HepG2 (cell line): ENCODE measurements at regions not wholly inside any gene's neighbourhood (a gene's known extent, or its start where the extent isn't known, plus 50 kb on each side); places are given as distances from the start of the nearest gene placed in this dataset.

Experiments used
- ATAC-seq: fragments of 200-7000 bp; cut with Tn5 transposase; 3 replicates; pipeline ENCODE4 v1.9.1; 2020; ENCODE audit warnings: mild to moderate bottlenecking, moderate library complexity
- BruUV-seq: library from RNA; stranded (reverse); fragments of 400-500 nt; replicated peaks from 2 replicates; lab custom pipeline; 2021; lab: Mats Ljungman, UMichigan
- CTCF ChIA-PET: fragments of 300-600 bp; formaldehyde crosslinking; extraction: SDS; loops from one replicate; lab custom pipeline; 2021; ENCODE audit warnings: low total read pairs, inconsistent platforms, low intra/inter-chr PET ratio; lab: Yijun Ruan, JAX
- POLR2A ChIA-PET: fragments of 350-600 bp; sonication (Branson Sonifier 250); formaldehyde crosslinking; loops from one replicate; lab custom pipeline; 2020; ENCODE audit warnings: antibody characterized with exemption, inconsistent platforms; lab: Yijun Ruan, JAX
- DNase-seq: peaks from one replicate; pipeline ENCODE4 v3.0.0-alpha.2; 2015; ENCODE audit warnings: low spot score
- FAIRE-seq: peaks from 3 replicates; lab custom pipeline; 2011; peaks lifted over from hg19 to GRCh38; lab: Jason Lieb, UNC
- H2AFZ ChIP-seq: one replicate; pipeline ENCODE4 v1.6.1; 2011; ENCODE audit warnings: low read length, inconsistent platforms
- H3K27ac ChIP-seq: fragments of 300-600 bp; 3 replicates; pipeline ENCODE4 v1.8.0; 2011; ENCODE audit warnings: mixed run types, mild to moderate bottlenecking, mixed read lengths, low read length, inconsistent platforms; ENCODE audit not compliant: insufficient read depth; ENCODE audit errors: extremely low read length
- H3K27me3 ChIP-seq, 2 experiments: fragments of 200-600 bp in 1 of 2; 2 replicates in 1 of 2; 3 replicates in 1 of 2; pipeline versions ENCODE4 v1.6.0 to v1.8.0; 2011; ENCODE audit warnings: low read length in 2 of 2, mild to moderate bottlenecking in 2 of 2, moderate library complexity in 2 of 2, inconsistent platforms in 1 of 2; ENCODE audit not compliant: insufficient read depth in 2 of 2, control insufficient read depth in 1 of 2
- H3K36me3 ChIP-seq, 2 experiments: fragments of 200-600 bp in 1 of 2; replicated peaks in 1 of 2; 2 replicates in 1 of 2; 3 replicates in 1 of 2; pipeline versions ENCODE4 v1.5.1 to v1.8.0; 2011; ENCODE audit warnings: low read length in 2 of 2, inconsistent platforms in 1 of 2; ENCODE audit not compliant: insufficient read depth in 2 of 2, control insufficient read depth in 1 of 2
- H3K4me1 ChIP-seq: 2 replicates; pipeline ENCODE4 v1.5.1; 2012; ENCODE audit warnings: low read length, inconsistent platforms; ENCODE audit not compliant: insufficient read depth
- H3K4me2 ChIP-seq: 2 replicates; pipeline ENCODE4 v1.6.0; 2011; ENCODE audit warnings: low read depth, low read length, inconsistent platforms
- H3K4me3 ChIP-seq, 3 experiments: fragments of 200-600 bp in 1 of 3; sonication (generic), shearing (Covaris generic) in 1 of 3; replicated peaks in 1 of 3; 2 replicates each; pipeline ENCODE4 v1.5.1; 2011 to 2016; ENCODE audit warnings: low read length in 3 of 3, inconsistent platforms in 2 of 3, low read depth in 2 of 3, mild to moderate bottlenecking in 2 of 3, control low read depth in 1 of 3, mixed read lengths in 1 of 3; ENCODE audit not compliant: insufficient read depth in 1 of 3
- H3K79me2 ChIP-seq: one replicate; pipeline ENCODE4 v1.6.1; 2011; ENCODE audit warnings: low read length, inconsistent platforms; ENCODE audit not compliant: insufficient read depth
- H3K9ac ChIP-seq: 2 replicates; pipeline ENCODE4 v1.6.0; 2011; ENCODE audit warnings: mild to moderate bottlenecking, low read depth, low read length, inconsistent platforms; ENCODE audit not compliant: insufficient read depth
- H3K9me3 ChIP-seq: 2 replicates; pipeline ENCODE4 v1.5.1; 2012; ENCODE audit warnings: mild to moderate bottlenecking, low read length
- H4K20me1 ChIP-seq: 2 replicates; pipeline ENCODE4 v1.6.0; 2011; ENCODE audit warnings: inconsistent platforms, mild to moderate bottlenecking, low read length, moderate library complexity; ENCODE audit not compliant: insufficient read depth
- CAMTA2 ChIP-seq: sonication (generic); formaldehyde crosslinking; IDR thresholded peaks from 2 replicates; pipeline ENCODE4 v1.4.0; 2020; ENCODE audit warnings: mild to moderate bottlenecking, missing genetic modification reagents, borderline replicate concordance
- HMG20A ChIP-seq: IDR thresholded peaks from 2 replicates; pipeline ENCODE4 v1.6.1; 2016; ENCODE audit warnings: borderline replicate concordance
- MXD1 ChIP-seq: sonication (generic); formaldehyde crosslinking; IDR thresholded peaks from 2 replicates; pipeline ENCODE4 v1.4.0; 2020; ENCODE audit warnings: mild to moderate bottlenecking, missing genetic modification reagents
- SIX4 ChIP-seq: sonication (generic); formaldehyde crosslinking; IDR thresholded peaks from 2 replicates; pipeline ENCODE4 v1.4.0; 2020; ENCODE audit warnings: missing genetic modification reagents
- ZNF136 ChIP-seq: sonication (generic); formaldehyde crosslinking; IDR thresholded peaks from 2 replicates; pipeline ENCODE4 v1.8.1; 2022; ENCODE audit warnings: low read depth, mild to moderate bottlenecking, moderate library complexity, missing genetic modification reagents
- ZNF234 ChIP-seq: sonication (generic); formaldehyde crosslinking; conservative IDR thresholded peaks from 2 replicates; pipeline ENCODE4 v1.5.1; 2020; ENCODE audit warnings: mild to moderate bottlenecking, missing genetic modification reagents
- ZNF496 ChIP-seq: sonication (generic); formaldehyde crosslinking; IDR thresholded peaks from 2 replicates; pipeline ENCODE4 v1.8.1; 2023; ENCODE audit warnings: mild to moderate bottlenecking, moderate library complexity, missing genetic modification reagents; ENCODE audit not compliant: insufficient replicate concordance
- ZNF678 ChIP-seq: sonication (generic); formaldehyde crosslinking; IDR thresholded peaks from 2 replicates; pipeline ENCODE4 v1.4.0; 2020; ENCODE audit warnings: mild to moderate bottlenecking, missing genetic modification reagents
- ZNF878 ChIP-seq: sonication (generic); formaldehyde crosslinking; IDR thresholded peaks from 2 replicates; pipeline ENCODE4 v1.8.1; 2023; ENCODE audit warnings: mild to moderate bottlenecking, missing genetic modification reagents, moderate library complexity
- WGBS: methylation state at CpG from one replicate; pipeline ENCODE4 v1.1.6; 2017; ENCODE audit warnings: low lambda C conversion rate; 5-methylcytosine and 5-hydroxymethylcytosine counted together
- in situ Hi-C: cut with HindIII; loops from 2 replicates; pipeline ENCODE4 v1.10.0; 2017; ENCODE audit warnings: low pct_unique_long_range_greater_than_20kb; ENCODE audit not compliant: extremely low pct_ligation_motif_present
- intact Hi-C: fragments of 100-400 bp; cut with micrococcal nuclease; formaldehyde crosslinking; loops from one replicate; pipeline ENCODE4 v1.10.0; 2022; ENCODE audit not compliant: unreplicated experiment
- TF ChIP-seq, protein P1 (sequence below): sonication (generic); formaldehyde crosslinking; IDR thresholded peaks from 2 replicates; pipeline ENCODE4 v1.5.0; 2020; ENCODE audit warnings: mild to moderate bottlenecking, missing genetic modification reagents, borderline replicate concordance
- TF ChIP-seq, protein P2 (sequence below): sonication (generic); formaldehyde crosslinking; conservative IDR thresholded peaks from 2 replicates; pipeline ENCODE4 v1.8.0; 2022; ENCODE audit warnings: missing genetic modification reagents

DNA sequence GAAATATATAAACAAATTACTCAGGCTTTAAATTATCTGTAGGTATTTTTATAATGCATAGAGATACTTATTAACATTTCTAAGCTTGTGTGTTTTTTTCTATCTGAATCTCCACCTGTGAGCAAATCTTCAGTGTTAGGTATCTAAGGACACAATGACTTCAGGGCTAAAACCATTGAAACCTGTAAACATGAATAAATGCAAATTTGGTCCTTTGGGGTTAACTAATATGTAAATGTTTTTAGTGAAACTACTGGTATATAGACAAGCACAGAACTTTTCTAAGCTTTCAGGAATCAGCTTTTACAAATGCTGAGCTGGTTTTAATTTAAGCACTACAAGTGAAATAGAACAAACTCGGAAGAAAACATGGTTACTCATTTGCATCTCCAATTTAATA, 147.9 kb downstream of the FBXO8 start (continued):
- no peak for TF ChIP-seq ZNF878 (CRISPR knock-in tag)
- TF ChIP-seq, protein P1, sequence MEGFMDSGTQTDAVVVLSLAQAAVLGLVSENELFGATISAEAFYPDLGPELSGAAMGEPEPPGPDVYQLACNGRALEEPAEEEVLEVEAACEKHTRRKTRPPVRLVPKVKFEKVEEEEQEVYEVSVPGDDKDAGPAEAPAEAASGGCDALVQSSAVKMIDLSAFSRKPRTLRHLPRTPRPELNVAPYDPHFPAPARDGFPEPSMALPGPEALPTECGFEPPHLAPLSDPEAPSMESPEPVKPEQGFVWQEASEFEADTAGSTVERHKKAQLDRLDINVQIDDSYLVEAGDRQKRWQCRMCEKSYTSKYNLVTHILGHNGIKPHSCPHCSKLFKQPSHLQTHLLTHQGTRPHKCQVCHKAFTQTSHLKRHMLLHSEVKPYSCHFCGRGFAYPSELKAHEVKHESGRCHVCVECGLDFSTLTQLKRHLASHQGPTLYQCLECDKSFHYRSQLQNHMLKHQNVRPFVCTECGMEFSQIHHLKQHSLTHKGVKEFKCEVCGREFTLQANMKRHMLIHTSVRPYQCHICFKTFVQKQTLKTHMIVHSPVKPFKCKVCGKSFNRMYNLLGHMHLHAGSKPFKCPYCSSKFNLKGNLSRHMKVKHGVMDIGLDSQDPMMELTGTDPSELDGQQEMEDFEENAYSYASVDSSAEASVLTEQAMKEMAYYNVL (CRISPR knock-in tag): no peak
- no peak for TF ChIP-seq CAMTA2 (CRISPR knock-in tag)
- no peak for TF ChIP-seq ZNF678

DNA sequence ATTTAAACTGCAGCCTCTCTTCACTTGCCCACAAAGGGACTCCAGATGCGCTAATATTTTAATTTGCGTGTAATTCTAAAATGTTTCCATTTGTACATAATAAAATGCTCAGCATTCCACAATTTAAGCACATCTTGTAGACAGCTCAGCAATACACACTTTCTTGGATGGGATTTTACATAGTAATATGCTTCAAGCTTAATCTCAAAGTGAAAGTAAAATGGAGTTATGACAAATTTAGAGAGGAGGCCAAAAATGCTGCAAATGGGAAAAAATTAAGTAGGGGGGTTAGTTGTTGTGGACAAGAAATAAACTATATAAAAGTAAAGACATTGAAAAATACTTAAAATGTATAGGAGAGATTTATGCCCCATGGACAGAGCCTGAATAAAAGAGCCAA, 149.1 kb downstream of the FBXO8 start:
- DNase-seq (no peak), ATAC-seq (no peak), FAIRE-seq (no peak)
- in situ Hi-C loops (no loop called here), intact Hi-C loops (no loop called here)
- Histone ChIP-seq H3K36me3 (no peaks in the 10 kb centered on the region), H2AFZ (no peak overlapping the region), H3K9ac (no peak overlapping the region), H3K79me2 (no peaks in the 10 kb centered on the region), H4K20me1 (no peaks in the 10 kb centered on the region), H3K9me3 (no peaks in the 10 kb centered on the region), H3K4me2 (0 out of 2 replicates have a peak overlapping the region, but pooled peaks have one; percentile 1), H3K27ac (no peak overlapping the region), H3K27me3 (no peaks in the 10 kb centered on the region), H3K4me1 (no peaks in the 10 kb centered on the region), H3K4me3 (peak overlapping the region in 1 of 3 experiments; percentile 37; a peak in 2 of 6 replicates)
- BruUV-seq: no TSS peak
- TF ChIP-seq ZNF136 (CRISPR knock-in tag) (no peak), MXD1 (CRISPR knock-in tag) (no peak), ZNF234 (CRISPR knock-in tag) (no peak), HMG20A (CRISPR knock-in tag) (no peak), SIX4 (CRISPR knock-in tag) (no peak), ZNF496 (CRISPR knock-in tag) (no peak)
- TF ChIP-seq, protein P2, sequence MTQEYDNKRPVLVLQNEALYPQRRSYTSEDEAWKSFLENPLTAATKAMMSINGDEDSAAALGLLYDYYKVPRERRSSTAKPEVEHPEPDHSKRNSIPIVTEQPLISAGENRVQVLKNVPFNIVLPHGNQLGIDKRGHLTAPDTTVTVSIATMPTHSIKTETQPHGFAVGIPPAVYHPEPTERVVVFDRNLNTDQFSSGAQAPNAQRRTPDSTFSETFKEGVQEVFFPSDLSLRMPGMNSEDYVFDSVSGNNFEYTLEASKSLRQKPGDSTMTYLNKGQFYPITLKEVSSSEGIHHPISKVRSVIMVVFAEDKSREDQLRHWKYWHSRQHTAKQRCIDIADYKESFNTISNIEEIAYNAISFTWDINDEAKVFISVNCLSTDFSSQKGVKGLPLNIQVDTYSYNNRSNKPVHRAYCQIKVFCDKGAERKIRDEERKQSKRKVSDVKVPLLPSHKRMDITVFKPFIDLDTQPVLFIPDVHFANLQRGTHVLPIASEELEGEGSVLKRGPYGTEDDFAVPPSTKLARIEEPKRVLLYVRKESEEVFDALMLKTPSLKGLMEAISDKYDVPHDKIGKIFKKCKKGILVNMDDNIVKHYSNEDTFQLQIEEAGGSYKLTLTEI (CRISPR knock-in tag): no peak
- ChIA-PET POLR2A (no interaction called here), CTCF (no interaction called here)
- 31% methylated on average over 2 of the region's 2 CpGs for WGBS
